Hepatocyte (in vitro differentiated cells): ENCODE measurements at regions not wholly inside any gene's neighbourhood (a gene's known extent, or its start where the extent isn't known, plus 50 kb on each side); places are given as distances from the start of the nearest gene placed in this dataset.
"Not testable (repeated sequence)": the region's sequence is repeated elsewhere in the genome, so short reads cannot be mapped to it uniquely, and the experiment has no call there.

ENCODE experiments used
- CTCF ChIP-seq: fragments of 200-600 bp; sonication (generic); IDR thresholded peaks from 2 replicates; pipeline ENCODE4 v1.5.1; 2016; ENCODE audit warnings: antibody characterized with exemption, mild to moderate bottlenecking; ENCODE audit not compliant: poor library complexity
- EZH2phosphoT487 ChIP-seq: fragments of 200-600 bp; sonication (generic); IDR thresholded peaks from one replicate; pipeline ENCODE4 v1.6.1; 2018; ENCODE audit warnings: antibody characterized with exemption, mild to moderate bottlenecking, low read depth, moderate library complexity; ENCODE audit not compliant: unreplicated experiment, severe bottlenecking

GRCh38 chr10:90034862-90035261 is 333.5 kb downstream of the KIF20B start:
- TF ChIP-seq CTCF, EZH2phosphoT487: not testable (repeated sequence)
